PC-3 (cell line): ENCODE measurements at regions not wholly inside any gene's neighbourhood (a gene's known extent, or its start where the extent isn't known, plus 50 kb on each side); places are given as distances from the start of the nearest gene placed in this dataset.

ENCODE experiments used
- EZH2 ChIP-seq: fragments of 300-600 bp; sonication (generic); IDR thresholded peaks from one replicate; pipeline ENCODE4 v1.6.1; 2017; ENCODE audit warnings: antibody characterized with exemption, mild to moderate bottlenecking, low read length; ENCODE audit not compliant: unreplicated experiment
- TF ChIP-seq, protein P1 (sequence below): fragments of 300-600 bp; sonication (generic); conservative IDR thresholded peaks from 2 replicates; pipeline ENCODE4 v1.5.1; 2017; ENCODE audit warnings: antibody characterized with exemption, low read depth, mild to moderate bottlenecking, low read length

DNA sequence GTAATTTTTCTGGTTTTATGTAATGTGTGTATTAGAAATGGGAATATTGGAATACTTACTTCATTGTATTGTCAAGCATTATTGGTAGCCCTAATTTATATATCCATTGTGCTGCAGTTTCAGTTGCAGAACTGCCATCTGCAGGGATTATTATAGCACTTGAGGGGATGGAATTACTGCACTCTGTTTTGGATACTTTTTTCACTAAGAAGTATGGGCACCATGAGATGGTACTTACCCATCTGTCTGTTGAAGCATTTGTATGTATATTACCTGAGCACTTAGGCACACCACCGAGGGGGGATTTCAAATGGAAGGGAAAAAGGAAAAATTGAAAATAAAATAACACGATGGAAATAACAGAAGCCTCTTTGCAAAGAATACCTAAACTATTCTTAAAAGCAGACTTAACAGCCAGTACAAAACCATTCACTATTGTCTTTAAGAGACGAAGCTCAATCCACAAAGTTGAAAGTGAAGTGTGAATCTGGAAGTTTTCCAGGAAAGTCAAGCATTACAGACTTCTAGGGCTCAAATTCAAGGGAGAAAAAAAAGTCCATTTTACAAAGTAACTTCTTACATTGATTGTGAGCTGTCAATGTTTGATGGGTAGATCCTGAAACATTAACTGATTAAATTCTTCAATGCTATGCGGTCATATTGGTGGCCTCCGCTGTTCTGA lies 318.7 kb downstream of the SOX4 start:
- TF ChIP-seq, protein P1, sequence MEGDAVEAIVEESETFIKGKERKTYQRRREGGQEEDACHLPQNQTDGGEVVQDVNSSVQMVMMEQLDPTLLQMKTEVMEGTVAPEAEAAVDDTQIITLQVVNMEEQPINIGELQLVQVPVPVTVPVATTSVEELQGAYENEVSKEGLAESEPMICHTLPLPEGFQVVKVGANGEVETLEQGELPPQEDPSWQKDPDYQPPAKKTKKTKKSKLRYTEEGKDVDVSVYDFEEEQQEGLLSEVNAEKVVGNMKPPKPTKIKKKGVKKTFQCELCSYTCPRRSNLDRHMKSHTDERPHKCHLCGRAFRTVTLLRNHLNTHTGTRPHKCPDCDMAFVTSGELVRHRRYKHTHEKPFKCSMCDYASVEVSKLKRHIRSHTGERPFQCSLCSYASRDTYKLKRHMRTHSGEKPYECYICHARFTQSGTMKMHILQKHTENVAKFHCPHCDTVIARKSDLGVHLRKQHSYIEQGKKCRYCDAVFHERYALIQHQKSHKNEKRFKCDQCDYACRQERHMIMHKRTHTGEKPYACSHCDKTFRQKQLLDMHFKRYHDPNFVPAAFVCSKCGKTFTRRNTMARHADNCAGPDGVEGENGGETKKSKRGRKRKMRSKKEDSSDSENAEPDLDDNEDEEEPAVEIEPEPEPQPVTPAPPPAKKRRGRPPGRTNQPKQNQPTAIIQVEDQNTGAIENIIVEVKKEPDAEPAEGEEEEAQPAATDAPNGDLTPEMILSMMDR = no peak
- TF ChIP-seq EZH2 = no peak
